Activated CD8-positive, alpha-beta memory T cell treated with anti-CD3 and anti-CD28 coated beads for 48 hours (primary cell): ENCODE measurements at regions not wholly inside any gene's neighbourhood (a gene's known extent, or its start where the extent isn't known, plus 50 kb on each side); places are given as distances from the start of the nearest gene placed in this dataset.

Experiments used
- DNase-seq, 3 experiments: peaks; one replicate each; pipeline ENCODE4 v3.0.0-alpha.2; 2020; ENCODE audit warnings: low read depth in 2 of 3, low spot score in 2 of 3

- DNase-seq, result no peak
Observed at GRCh38 chr6:54787825-54788224, 58.7 kb upstream of the FAM83B start.
